ENCODE measurements at regions not wholly inside any gene's neighbourhood (a gene's known extent, or its start where the extent isn't known, plus 50 kb on each side); places are given as distances from the start of the nearest gene placed in this dataset.

- DNase-seq (ENCODE audit: low read depth in 2 of 2, low spot score in 1 of 2) = no peak
Observed at GRCh38 chr14:101225157-101226152, 321.9 kb upstream of the RTL1 start.

- DNase-seq (ENCODE audit: low read depth in 2 of 2, low spot score in 1 of 2) = no peak
Observed at GRCh38 chr14:101226265-101226602, 322.7 kb upstream of the RTL1 start.

DNA sequence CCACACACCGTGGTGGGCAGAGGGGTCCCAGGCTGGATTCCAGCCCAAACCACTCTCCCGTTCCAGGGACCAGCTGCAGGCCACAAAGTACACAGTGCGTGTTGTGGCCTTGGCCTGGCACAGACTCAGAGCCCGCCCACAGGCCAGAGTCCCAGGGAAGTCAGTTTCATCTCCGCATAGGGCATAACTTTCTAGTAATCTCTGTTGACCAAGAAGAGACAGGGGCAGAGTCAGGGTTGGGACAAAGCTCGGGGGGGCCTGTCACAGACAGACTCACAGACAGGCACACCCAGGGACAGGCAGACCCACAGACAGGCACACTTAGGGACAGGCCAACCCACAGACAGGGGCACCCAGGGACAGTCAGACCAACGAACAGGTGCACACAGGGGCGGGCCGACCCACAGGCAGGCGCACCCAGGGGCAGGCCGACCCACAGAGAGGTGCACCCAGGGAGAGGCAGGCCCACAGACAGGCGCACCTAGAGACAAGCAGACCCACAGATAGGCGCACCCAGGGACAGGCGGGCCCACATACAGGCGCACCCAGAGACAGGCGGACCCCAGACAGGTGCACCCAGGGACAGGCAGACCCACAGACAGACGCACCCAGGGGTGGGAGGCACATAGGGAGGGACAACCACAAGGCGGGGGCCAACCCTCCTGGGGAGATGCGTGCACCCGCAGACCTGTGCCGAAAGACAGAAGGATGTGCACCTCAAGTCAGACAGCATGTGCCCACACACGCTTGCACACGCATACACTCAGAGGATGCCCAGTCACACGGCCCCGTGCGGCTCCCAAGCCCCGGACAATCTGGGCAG, 323.3 kb upstream of the RTL1 start:
- no peak for DNase-seq (ENCODE audit: low read depth in 2 of 2, low spot score in 1 of 2)

DNA sequence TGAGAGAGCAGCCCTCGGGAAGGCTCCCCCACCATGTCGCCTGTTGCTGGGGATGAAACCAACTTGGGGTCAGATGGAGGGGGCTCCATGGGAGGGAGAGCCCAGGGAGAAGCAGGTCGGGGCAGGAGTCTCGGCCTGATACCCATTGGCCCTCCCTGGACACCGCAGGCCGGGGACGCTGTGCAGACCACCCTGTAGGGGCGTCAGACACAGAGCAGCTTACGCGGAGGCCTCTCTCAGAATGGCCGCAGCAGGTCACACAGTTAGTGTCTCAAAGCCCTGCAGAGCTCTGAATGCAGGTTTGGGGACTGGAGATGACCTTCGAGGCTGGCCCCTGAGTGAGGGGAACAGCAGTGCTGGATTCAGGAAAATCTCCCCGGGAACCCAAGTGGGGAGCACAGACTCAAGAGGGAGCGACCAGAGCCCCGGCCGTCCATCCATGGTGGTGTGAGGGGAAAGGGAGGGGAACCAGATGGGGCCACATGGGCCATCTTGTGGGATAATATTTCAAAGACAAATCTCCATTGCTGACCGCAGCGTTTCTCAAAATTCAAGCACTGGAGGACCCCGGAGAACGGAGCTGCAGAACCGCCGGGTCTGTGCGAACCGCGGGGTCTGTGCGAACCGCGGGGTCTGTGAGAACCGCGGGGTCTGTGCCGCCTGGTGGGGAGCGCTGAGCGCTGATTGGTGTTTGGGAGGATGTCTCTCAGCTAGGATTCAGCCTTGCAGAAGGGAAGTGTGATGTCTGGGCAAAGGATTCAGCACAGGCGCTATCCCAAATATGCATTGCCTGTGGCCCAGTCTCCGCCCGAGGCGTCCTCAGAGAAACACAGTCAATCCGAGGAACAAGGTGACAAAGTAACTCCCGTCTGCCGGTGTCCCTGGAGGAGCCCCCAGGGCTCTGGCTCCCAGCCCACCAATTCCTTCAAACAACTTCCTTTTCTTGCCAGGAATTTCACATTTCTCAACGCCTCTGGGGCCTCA, 324.4 kb upstream of the RTL1 start:
- DNase-seq (ENCODE audit: low read depth in 2 of 2, low spot score in 1 of 2) = no peak

GRCh38 chr14:101228949-101229541, 325.5 kb upstream of the RTL1 start:
- DNase-seq (ENCODE audit: low read depth in 2 of 2, low spot score in 1 of 2) = no peak

GRCh38 chr14:101229666-101230065, 326.1 kb upstream of the RTL1 start:
- no peak for DNase-seq (ENCODE audit: low read depth in 2 of 2, low spot score in 1 of 2)

DNA sequence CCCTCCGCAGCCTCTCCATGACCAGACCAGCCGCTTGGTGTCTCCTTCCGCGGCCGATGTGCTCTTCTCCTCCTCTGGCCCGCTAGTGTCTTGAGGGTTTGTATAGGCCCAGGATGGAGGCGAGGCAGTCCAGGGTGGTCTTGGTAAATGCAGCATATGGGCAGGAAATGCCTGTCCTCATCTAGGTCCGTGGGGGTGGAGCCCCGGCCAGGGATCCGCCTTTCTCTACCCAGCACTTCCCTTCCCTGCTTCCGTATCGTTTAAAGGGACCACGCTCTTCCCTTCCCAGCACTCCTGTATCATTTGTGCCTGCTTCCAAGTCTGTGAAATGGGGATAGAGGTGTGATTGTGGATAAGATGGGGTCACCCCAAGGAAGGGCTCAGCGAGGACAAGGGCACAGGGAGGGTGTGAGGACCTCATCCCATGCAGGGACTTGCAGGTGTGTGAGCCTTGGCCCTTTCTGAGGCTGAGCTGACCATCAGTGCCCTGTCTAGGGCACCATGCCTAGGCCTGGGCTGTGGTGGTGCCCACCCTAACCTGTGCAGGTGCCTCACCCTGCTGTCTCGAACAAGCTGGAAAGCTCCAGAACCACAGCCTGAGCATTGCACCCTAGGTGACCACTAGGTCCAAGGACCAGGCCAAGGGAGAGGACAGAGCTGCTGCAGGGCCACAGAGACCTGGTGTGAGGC, 326.8 kb upstream of the RTL1 start:
- DNase-seq (ENCODE audit: low read depth in 2 of 2, low spot score in 1 of 2) = no peak

- no peak for DNase-seq (ENCODE audit: low read depth in 2 of 2, low spot score in 1 of 2)
Observed at GRCh38 chr14:101230851-101231550, 327.5 kb upstream of the RTL1 start.

GRCh38 chr14:101231828-101232227, 328.3 kb upstream of the RTL1 start:
- no peak for DNase-seq (ENCODE audit: low read depth in 2 of 2, low spot score in 1 of 2)

DNA sequence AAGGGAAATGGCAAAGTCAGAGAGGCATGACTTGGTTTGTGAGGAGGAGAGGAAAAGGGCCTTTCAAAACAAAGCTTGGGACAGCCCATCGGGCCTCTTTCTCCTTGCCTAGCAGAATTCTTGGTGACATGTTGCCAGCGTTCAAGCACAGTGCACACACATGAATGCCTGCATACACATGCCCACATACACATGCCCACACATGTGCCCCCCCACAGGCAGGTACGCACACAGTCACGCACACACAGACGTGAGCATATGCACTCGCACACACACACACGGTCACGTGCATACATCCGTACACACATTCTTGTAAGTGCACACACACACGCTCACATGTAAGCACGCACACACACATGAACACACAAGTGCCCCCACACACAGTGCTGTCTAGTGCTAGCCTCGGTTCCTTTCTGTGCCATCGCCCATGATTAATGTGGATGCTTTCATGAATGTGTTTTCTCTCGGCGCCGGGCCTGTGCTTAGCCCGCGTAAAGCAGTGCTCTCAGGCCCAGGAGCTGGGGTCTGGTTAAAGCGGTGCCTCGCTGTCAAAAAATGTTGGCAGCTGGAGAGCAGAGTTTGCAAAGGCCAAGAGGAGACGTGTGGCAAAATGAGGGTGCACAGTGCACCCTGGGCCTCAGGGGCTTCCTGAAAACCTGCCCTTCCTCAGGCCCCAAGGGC, 328.8 kb upstream of the DIO3 start:
- no peak for DNase-seq (ENCODE audit: low read depth in 2 of 2, low spot score in 1 of 2)

GRCh38 chr14:101233021-101233366, 328.3 kb upstream of the DIO3 start:
- DNase-seq (ENCODE audit: low read depth in 2 of 2, low spot score in 1 of 2) = no peak

GRCh38 chr14:101233391-101233790, 327.9 kb upstream of the DIO3 start:
- DNase-seq (ENCODE audit: low read depth in 2 of 2, low spot score in 1 of 2) = no peak

DNA sequence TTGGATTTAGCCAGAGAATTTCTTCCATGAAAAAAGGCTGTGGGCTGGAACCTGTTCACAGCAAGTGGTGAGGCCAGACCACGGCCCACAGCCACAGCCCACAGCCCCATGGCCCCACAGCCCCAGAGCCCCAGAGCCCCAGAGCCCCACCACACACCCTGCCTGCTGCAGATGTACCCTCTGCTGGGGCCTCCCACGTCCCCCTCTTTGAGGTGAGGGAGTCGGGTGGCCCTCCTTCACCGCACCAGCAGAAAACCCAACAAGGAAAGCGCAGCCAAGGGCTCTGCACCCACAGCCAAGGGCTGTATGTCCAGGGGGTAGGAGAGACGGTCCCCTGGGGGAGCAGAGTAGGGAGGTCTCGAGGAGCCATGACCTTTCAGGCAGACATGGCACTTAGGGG, 327.5 kb upstream of the DIO3 start:
- no peak for DNase-seq (ENCODE audit: low read depth in 2 of 2, low spot score in 1 of 2)

GRCh38 chr14:101234244-101234937, 326.9 kb upstream of the DIO3 start:
- no peak for DNase-seq (ENCODE audit: low read depth in 2 of 2, low spot score in 1 of 2)

- DNase-seq (ENCODE audit: low read depth in 2 of 2, low spot score in 1 of 2) = no peak
Observed at GRCh38 chr14:101234999-101235334, 326.3 kb upstream of the DIO3 start.

DNA sequence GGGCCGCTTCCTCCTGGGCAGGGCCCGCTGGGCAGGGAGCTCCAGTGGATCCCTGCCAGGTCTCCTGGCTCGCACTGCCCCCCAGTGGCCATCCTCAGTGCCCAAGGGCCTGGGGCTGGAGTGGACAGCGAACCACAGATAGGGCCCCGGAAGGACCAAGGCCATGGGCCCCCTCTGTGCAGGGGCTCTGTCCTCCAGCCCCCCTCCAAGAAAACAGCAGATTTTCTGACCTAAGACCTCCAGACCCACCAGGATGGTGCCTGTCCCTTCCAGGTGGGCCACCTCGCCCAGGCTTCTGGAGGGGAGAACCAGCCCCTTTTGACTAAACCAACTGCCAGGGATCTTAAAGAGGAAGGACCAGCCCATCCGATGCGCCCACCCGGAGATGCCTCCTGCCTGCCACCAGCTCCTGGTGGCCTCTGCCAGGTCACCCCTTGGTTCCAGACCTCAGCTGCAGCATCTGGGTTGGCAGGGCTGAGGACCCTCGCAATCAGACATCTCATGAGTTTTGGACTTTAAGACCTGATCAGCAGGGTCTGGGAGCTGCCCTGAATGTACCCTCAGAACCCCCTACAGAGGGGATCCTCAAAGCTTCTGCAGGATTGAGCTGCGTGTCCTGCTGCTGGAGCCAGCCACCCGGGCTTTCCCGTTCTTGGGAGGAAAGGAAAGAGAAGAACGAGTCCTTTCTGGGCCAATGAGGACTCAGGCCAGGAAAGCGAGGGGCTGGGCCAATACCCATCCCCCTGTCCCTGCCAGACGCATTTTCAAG, 325.8 kb upstream of the DIO3 start:
- DNase-seq (ENCODE audit: low read depth in 2 of 2, low spot score in 1 of 2) = no peak

DNA sequence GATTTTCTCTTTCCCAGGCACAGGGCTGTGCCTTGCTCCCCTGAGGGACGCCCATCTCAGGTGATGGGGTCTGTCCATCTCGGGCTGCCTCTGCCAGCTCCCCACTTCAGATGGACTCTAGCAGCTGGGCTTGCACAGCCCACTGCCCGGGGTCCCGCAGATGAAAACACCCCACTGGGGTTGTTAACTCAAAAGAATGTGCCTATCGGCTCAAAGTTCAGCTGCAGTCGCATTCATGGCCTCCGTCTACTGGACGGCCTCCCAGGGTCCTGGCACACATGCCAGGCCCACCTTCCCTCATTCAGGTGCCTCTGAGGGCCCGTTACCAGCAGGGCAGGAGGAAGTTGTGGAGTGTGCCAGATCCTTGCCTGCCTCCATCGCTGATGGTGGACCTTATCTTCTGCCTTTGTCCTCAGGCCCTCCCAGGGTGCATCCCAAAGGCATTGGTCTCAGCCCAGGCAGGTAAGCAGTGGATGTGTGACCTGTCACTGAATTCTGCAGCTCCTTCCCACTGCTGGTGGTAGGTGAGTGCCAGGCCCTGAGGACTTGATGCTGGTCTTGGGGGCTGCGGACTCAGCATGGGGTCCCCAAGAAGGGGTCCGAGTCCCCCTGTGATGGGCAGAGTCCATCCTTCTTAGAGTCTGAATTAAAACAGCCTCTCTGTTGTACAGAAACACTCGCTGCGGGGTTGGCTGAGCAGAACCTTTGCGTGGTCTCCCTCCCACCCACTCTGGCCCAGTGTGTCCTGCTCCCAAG, 324.6 kb upstream of the DIO3 start:
- no peak for DNase-seq (ENCODE audit: low read depth in 2 of 2, low spot score in 1 of 2)
